Fibroblast of the aortic adventitia (primary cell): ENCODE measurements at regions not wholly inside any gene's neighbourhood (a gene's known extent, or its start where the extent isn't known, plus 50 kb on each side); places are given as distances from the start of the nearest gene placed in this dataset.

Source experiments
- DNase-seq: peaks from one replicate; pipeline ENCODE4 v3.0.0-alpha.2; 2010; ENCODE audit warnings: low read depth
- H3K4me3 ChIP-seq: 2 replicates; pipeline ENCODE4 v1.5.1; 2011; ENCODE audit warnings: low read depth, mild to moderate bottlenecking, control low read depth, low read length, moderate library complexity
- TF ChIP-seq, protein P1 (sequence below): IDR thresholded peaks from 2 replicates; pipeline ENCODE4 v1.5.1; 2011; ENCODE audit warnings: mild to moderate bottlenecking, low read length, control low read depth, inconsistent platforms; ENCODE audit not compliant: insufficient read depth

DNA sequence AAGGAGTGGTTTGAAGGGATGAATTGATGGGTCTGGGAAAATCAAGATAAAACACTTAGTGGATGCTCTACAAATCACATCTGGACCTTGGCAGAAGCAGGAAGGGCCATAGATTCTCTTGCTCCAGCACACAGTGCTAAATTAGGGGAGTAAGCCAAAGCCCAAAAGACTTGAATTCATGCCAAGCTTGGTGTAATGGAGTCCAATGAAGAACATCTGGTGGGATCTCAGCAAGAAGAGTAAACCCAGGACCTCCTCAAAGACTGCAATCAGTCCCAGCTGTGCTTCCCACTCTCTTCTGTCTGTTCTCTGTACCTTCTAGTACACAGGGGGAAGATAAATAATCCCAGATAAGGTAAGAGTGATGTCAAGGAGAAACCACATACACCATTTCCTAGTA lies 683.4 kb downstream of the RNF144B start:
- H3K4me3 ChIP-seq, result no peak overlapping the region
- no peak for DNase-seq
- TF ChIP-seq, protein P1, sequence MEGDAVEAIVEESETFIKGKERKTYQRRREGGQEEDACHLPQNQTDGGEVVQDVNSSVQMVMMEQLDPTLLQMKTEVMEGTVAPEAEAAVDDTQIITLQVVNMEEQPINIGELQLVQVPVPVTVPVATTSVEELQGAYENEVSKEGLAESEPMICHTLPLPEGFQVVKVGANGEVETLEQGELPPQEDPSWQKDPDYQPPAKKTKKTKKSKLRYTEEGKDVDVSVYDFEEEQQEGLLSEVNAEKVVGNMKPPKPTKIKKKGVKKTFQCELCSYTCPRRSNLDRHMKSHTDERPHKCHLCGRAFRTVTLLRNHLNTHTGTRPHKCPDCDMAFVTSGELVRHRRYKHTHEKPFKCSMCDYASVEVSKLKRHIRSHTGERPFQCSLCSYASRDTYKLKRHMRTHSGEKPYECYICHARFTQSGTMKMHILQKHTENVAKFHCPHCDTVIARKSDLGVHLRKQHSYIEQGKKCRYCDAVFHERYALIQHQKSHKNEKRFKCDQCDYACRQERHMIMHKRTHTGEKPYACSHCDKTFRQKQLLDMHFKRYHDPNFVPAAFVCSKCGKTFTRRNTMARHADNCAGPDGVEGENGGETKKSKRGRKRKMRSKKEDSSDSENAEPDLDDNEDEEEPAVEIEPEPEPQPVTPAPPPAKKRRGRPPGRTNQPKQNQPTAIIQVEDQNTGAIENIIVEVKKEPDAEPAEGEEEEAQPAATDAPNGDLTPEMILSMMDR, result no peak

DNA sequence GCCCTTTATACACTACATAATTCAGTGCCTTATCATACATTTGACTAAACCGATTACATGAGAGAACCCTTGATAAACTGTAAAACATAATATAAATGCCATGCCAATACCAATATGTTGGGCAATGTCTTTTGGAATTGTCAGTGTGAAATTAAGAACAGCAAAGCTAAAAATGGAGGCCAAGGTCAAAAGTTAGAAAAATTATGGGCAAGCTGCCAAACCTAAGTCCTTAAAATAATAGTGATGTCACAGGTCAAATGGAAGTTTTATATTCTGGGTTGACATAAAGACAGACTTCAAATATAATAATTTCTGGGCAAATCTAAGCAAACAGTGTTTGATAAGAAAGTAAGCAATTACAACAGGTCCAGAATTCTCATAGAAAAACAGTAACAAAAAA lies 696.7 kb downstream of the RNF144B start:
- H3K4me3 ChIP-seq, result no peak overlapping the region
- DNase-seq, result no peak
- TF ChIP-seq, protein P1, result no peak

DNA sequence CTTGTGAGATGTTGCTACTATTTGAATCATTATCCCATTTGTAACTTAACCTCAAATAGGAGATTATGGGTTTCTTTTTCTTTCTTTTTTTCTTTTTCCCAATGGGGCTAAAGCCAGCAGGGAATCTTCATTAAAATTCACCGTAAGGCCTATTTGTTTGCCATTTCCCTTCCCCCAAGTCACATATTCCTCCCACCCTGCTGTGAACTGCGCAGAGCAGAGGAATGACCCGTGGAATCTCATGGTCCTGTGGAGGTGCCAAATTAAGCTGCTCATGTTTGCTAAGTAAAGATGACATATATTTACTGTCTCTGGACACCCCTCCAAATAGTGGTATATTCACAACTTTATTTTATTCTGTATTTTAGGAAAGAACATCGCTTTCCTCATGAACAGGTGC lies 699.3 kb downstream of the RNF144B start:
- no peak for DNase-seq
- TF ChIP-seq, protein P1, result no peak
- H3K4me3 ChIP-seq, result no peak overlapping the region

DNA sequence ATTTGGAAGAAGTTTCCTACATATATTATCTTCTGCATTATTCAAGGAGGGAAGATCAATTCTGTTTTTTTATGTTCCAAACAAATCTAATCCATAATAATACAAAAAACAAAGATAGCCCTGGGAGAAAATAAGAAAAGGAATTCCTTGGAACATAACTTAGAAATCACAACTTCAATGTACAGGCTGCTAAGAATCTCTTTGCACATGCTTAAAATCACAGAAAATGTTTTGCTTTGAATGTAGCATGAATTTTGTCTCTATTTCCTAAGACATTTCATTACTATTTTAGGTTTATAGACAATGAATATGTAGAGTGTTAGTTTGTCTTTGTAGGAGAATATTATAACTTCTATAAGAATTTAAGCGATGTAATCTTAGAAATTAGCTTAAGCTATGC lies 700.1 kb downstream of the RNF144B start:
- no peak overlapping the region for H3K4me3 ChIP-seq
- TF ChIP-seq, protein P1, result no peak
- DNase-seq, result no peak

DNA sequence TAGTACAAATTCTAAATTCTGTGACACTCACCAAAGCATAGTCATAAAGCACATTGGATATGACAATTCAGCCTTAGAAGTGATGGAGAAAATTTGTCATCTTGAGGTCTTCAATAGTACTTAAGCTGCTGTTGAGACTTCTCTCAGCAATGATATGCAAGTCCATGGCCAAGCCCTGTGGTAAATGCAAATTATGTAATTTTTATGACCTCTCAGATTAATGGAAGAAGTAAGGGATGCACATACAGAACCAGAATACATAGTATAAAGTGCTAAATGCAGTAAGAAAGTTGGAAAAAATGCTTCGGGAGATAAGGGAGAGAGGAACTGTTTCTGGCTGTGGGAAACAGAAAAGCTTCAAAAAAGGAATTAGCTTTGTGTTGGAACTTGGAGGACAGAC lies 700.7 kb downstream of the RNF144B start:
- H3K4me3 ChIP-seq, result no peak overlapping the region
- no peak for DNase-seq
- TF ChIP-seq, protein P1, result no peak

DNA sequence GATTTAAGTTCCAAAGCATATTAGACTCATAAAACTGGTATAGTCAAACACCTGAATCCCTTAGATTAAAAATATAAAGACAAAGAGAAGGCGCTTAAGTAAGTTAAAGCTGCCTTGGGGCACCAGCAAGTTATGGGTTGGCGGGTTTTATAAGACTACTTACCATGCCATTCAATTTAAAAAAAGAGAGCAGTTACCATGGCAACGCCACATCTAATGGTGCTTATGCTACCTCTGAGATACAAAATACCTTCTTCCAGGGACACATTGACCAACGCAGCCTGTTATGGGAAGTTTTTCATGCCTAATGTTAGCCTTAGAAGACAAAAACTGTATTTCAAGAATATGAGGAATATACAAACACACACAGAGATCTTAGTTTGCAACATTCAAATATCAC lies 713.6 kb downstream of the RNF144B start:
- TF ChIP-seq, protein P1, result no peak
- H3K4me3 ChIP-seq, result no peak overlapping the region

DNA sequence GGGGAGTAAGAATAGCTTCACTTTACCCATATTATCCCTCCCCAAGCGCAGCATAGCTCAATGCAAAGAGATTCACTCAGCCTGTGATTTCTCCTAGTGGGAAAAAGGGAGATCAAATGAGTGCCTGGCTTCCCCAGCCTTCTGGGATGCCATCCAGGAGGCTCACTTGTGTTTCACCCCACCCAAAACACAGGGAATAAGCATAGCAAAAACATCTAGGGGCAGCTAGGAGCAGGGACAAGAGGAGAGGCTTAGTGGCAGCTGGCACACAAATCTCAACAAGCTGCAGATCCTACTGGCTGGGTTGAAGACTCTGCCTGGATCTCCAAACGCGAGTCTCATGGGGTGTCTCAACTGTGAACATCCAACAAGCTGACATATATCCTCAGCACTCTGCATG lies 715.8 kb downstream of the RNF144B start:
- TF ChIP-seq, protein P1, result no peak
- DNase-seq, result no peak
- H3K4me3 ChIP-seq, result no peak overlapping the region

More for the DNA sequence above, 713.6 kb downstream of the RNF144B start:
- no peak for DNase-seq
